GM12891 (cell line): ENCODE measurements at regions not wholly inside any gene's neighbourhood (a gene's known extent, or its start where the extent isn't known, plus 50 kb on each side); places are given as distances from the start of the nearest gene placed in this dataset.

Experiments used
- POLR2A ChIP-seq: IDR thresholded peaks from 2 replicates; pipeline ENCODE4 v1.6.1; 2011; ENCODE audit warnings: low read depth, low read length, control low read depth
- POLR2AphosphoS5 ChIP-seq: IDR thresholded peaks from 2 replicates; pipeline ENCODE4 v1.6.1; 2011; ENCODE audit warnings: low read depth, low read length, control low read depth
- SPI1 ChIP-seq: IDR thresholded peaks from 2 replicates; pipeline ENCODE4 v1.6.1; 2011; ENCODE audit warnings: low read depth, low read length, control low read depth
- TAF1 ChIP-seq: IDR thresholded peaks from 2 replicates; pipeline ENCODE4 v1.6.1; 2011; ENCODE audit warnings: low read depth, low read length, control low read depth

DNA sequence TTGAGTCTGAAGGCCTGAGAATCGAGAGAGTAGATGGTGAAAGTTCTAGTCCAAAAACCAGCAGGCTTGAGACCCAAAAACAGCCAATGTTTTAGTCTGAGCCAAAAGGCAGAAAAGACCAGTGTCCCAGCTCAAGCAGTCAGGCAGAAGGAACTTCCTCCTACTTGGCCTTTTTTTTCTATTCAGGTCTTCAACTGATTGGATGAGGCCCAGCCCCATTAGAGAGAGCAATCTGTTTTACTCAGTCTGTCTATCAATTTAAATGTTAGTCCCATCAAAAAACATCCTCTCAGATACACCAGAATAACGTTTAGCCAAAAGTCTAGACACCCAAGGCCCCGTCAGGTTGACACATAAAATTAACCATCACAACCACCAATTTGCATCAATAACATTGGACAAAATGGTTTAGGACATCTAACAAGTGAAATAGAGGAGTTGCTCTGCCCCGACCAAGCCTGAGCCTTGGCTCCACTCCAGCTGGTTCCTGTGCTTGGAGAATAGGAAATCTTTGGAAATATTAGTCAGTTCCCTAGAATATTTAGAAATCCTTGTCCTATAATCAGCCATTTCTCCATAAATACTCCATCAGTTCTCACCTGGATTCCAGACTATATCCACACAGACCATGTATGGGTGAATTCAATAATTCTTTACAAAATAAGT, 51.4 kb upstream of the LIPC start:
- TF ChIP-seq POLR2A (no peak), POLR2AphosphoS5 (no peak), TAF1 (no peak), SPI1 (no peak)
